C4-2B (cell line): ENCODE measurements at regions not wholly inside any gene's neighbourhood (a gene's known extent, or its start where the extent isn't known, plus 50 kb on each side); places are given as distances from the start of the nearest gene placed in this dataset.

Source experiments
- ZFX ChIP-seq: fragments of 450-650 bp; IDR thresholded peaks from 2 replicates; pipeline ENCODE4 v1.6.1; 2017
- TF ChIP-seq, protein P1 (sequence below): fragments of 450-650 bp; conservative IDR thresholded peaks from 2 replicates; pipeline ENCODE4 v1.5.1; 2017; ENCODE audit warnings: mild to moderate bottlenecking

DNA sequence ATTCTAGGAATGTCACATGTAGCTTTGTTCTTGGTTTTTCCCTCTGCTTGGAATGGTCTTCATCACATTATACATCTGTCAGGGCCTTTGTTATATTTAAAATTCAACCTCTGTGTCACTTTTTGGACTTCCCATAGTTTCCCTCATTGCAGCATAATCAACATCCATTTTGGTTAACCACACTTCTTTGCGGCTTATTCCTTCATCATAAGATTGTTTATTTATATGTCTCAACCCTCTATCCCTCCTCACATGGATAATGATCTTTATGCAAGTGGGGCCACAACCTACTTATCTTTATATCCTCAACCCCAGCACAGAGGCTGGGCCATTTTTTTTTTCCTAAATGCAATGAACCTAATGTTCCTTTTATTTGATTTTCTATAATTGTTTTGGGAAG, 260.0 kb upstream of the THBS1 start:
- TF ChIP-seq, protein P1, sequence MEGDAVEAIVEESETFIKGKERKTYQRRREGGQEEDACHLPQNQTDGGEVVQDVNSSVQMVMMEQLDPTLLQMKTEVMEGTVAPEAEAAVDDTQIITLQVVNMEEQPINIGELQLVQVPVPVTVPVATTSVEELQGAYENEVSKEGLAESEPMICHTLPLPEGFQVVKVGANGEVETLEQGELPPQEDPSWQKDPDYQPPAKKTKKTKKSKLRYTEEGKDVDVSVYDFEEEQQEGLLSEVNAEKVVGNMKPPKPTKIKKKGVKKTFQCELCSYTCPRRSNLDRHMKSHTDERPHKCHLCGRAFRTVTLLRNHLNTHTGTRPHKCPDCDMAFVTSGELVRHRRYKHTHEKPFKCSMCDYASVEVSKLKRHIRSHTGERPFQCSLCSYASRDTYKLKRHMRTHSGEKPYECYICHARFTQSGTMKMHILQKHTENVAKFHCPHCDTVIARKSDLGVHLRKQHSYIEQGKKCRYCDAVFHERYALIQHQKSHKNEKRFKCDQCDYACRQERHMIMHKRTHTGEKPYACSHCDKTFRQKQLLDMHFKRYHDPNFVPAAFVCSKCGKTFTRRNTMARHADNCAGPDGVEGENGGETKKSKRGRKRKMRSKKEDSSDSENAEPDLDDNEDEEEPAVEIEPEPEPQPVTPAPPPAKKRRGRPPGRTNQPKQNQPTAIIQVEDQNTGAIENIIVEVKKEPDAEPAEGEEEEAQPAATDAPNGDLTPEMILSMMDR = no peak
- TF ChIP-seq ZFX = no peak
